ENCODE measurements at regions not wholly inside any gene's neighbourhood (a gene's known extent, or its start where the extent isn't known, plus 50 kb on each side); places are given as distances from the start of the nearest gene placed in this dataset.

GRCh38 chr7:46421441-46422230 is 500.6 kb upstream of the IGFBP3 start:
- no peak for TF ChIP-seq CTCF (IDR thresholded peaks at IDR 0.05)
- TF ChIP-seq POLR2A (IDR thresholded peaks at IDR 0.05): no peak
